Stimulated activated CD4-positive, alpha-beta T cell treated with anti-CD3 and anti-CD28 coated beads, Interleukin-2, amount 100 ng/mL, for 48 hours (primary cell): ENCODE measurements at regions not wholly inside any gene's neighbourhood (a gene's known extent, or its start where the extent isn't known, plus 50 kb on each side); places are given as distances from the start of the nearest gene placed in this dataset.
"Not testable (repeated sequence)": the region's sequence is repeated elsewhere in the genome, so short reads cannot be mapped to it uniquely, and the experiment has no call there.

Experiments used
- DNase-seq, 2 donors: peaks; one replicate each; pipeline ENCODE4 v3.0.0-alpha.2; 2020

GRCh38 chr7:108627476-108628051 is 57.9 kb downstream of the DNAJB9 start:
- DNase-seq, result no peak

GRCh38 chr7:108628678-108629077 is 59.0 kb downstream of the DNAJB9 start:
- DNase-seq, result no peak

GRCh38 chr7:108629651-108630400 is 60.2 kb downstream of the DNAJB9 start:
- no peak for DNase-seq

DNA sequence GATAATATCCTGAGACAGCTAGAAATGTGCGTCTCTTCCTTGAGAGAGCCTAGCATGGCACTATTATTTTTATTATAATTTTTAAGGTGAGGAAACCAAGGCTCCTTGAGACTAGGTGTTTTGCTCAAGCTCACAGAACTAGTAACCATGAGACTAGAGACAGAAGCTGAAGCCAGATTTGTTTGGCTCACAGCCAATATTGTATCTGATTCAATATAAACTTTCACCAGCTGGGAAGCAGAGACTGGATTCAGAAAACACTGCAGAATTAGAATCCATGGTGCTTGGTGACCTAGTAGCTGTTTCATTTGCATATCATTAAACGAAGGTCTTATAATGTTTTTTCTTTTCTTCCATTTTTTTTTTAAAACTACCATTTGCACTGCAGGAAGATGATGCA is 64.4 kb downstream of the DNAJB9 start:
- DNase-seq, result no peak

DNA sequence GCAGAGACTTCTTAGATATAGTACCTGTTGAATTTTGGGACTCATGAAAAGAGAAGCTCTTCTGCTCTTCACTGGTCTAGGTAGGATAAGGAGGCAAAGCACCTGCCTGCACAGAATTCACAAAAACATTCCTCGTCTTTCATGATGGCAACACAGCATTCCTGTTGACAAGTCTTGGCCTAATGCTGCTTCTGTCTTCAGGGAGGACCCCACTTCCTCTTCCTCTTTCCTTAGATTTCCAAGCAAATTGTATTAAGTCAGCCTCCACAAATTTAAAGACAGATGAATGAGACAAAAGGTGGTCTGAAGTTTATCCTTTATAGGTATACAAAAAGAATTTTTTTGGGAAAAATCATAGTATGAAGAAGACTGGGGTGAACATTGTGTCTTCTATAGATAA is 64.9 kb downstream of the DNAJB9 start:
- no peak for DNase-seq

GRCh38 chr7:108637049-108637621 is 67.5 kb downstream of the DNAJB9 start:
- DNase-seq, result no peak

GRCh38 chr7:108642126-108642525 is 72.5 kb downstream of the DNAJB9 start:
- DNase-seq, result no peak

- DNase-seq, result no peak
Measured at GRCh38 chr7:108643136-108643535, 73.5 kb downstream of the DNAJB9 start.

DNA sequence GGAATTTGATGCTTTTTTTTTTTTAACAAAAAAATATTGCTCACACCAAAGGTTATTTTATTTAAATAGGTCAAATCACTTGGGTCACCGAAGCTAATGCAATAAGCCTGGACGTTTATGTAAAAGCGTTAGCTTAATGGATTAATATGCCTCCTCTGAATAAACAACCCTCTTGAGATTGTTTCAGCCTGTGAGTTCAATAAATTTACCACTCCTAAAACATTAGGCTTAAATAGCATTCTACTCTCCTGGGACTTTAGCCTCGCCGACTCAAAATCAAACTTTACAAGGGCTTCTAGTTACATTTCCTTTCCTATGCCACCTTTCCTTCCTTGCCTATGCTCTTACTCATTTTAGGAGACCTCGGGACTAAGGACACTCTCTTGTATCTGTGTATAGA is 79.3 kb downstream of the DNAJB9 start:
- DNase-seq, result no peak

DNA sequence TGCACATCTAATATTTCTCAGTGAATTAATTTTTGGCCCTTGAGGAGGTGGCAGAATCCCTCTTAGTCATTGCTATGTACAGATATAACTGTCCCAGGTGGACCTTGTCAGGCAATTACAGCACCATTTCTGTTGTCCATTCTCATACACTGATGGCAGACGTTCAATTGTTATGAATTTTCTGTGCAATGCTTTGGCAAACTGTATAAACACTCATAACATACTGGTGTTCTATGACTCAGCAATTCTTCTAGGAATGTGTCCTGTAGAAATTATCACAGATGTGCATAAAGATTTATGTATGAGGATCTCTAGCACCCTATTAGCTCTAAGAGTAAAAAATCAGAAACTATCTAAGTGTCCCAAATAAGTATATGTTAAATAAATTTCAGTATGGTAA is 80.8 kb downstream of the DNAJB9 start:
- DNase-seq, result no peak

- no peak for DNase-seq
Measured at GRCh38 chr7:108652886-108653285, 83.2 kb downstream of the DNAJB9 start.

DNA sequence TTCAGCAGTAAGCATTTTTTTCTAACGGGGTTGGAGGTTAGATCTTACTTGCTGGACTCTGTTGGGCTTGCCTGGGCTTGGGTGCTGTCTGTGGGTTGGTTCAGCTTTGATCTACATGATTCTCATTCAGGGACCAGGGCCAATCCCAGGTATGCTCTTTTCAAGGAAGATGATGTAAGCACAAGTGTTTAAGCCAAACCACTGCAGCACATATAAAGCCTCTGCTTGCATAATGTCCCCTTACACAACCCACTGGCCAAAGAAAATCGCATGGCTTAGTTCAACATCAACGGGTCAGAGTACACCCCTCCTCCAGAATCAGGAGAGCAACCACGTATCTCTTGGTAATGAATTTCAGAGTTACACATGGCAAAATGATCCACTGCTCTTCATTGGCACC is 83.9 kb downstream of the DNAJB9 start:
- DNase-seq, result no peak

DNA sequence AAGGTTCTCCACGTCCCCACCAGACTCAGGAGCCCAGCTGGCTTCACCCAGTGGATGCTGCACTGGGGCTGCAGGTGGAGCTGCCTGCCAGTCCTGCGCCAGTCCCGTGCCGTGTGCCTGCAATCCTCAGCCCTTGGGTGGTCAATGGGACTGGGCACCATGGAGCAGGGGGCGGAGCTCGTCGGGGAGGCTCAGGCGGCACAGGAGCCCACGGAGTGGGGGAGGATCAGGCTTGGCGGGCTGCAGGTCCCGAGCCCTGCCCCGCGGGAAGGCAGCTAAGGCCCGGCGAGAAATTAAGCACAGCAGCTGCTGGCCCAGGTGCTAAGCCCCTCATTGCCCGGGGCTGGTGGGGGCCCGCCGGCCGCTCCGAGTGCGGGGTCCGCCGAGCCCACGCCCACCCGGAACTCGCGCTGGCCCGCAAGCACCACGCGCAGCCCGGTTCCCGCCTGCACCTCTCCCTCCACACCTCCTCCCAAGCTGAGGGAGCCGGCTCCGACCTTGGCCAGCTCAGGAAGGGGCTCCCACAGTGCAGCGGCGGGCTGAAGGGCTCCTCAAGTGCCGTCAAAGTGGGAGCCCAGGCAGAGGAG is 87.6 kb downstream of the DNAJB9 start:
- DNase-seq, result not testable (repeated sequence)

DNA sequence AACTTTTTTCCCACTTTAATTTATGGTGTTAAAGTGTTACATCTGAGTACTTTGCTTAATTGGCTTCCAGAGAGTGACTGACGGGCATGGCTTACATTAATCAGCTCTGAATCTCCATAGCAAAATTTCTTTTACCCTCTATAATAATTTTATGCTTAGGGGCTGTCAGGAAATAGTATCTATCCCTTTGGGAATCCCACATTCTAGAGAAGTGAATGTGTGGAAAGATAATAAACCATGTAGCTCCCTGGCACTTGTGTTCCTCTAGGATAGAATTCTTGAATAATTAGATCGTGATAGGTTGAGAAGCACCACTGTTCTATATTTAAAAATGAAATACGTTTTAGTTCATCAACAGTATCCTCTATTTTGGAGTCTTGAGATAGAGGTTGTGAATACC is 89.6 kb downstream of the DNAJB9 start:
- DNase-seq, result no peak

DNA sequence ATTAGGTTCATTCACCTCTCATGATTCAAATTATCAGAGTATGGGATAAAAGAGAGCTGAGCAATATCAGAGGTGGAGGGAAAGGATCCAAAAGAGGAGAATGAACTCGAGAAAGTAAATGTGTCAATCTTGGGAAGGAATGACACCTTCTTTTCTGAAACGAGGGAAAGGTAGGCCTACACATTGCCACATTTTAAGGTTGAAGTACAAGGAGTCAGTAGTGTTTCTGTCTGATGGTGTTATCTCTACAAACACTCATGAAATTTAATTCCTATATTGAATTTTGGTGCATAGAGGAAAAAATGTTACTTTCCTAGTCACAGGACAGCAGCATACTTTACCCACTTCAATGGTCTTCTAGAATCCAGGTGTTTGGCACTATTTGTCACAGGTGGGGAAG is 90.2 kb downstream of the DNAJB9 start:
- DNase-seq, result no peak

GRCh38 chr7:108660465-108660864 is 90.8 kb downstream of the DNAJB9 start:
- DNase-seq, result no peak

DNA sequence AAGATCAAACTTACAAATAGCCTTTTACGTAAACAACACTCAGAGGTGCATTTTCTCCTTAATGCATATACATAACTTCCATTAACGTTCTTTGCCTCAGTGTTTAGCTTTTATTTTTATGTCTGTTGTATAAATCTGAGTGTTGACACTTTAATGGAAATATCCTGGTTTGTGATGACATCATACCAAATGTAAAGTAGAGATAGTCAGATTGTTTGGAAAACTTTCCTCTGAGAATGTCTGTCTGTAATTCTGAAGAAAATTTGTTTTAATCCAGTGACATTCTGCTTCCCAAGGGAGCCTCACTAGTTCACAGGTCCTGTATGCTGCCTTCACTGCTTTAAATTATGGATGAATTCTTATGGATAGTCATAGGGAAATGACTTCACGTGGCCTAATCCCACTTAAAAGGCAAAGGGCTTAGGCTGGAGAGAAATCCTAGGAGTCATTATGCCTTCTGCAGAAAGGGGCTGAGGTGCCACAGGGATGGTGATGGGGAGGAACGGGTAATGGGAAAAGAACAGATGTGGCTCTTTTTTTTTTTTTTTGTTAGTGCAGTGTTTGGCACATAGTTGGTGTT is 93.2 kb downstream of the DNAJB9 start:
- no peak for DNase-seq

DNA sequence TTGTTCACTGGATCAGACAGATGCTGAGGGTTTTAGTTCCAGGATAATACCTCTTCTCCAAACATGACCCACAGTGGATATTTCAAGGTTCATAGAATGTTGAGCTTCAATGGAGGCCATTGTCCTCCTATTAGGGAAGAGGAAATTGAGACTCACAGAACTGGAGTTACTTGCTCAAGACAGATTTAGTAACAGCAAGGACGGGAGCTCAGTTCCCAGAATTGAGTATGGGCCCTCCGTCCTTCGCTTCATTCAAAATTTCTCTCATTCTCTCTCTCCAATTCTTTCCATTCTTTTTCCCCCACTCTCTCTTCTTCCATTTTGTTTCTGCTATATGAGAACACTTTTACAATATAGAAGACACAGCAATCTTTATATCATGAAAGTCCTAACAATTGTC is 94.0 kb downstream of the DNAJB9 start:
- no peak for DNase-seq

- DNase-seq, result no peak
Measured at GRCh38 chr7:108667216-108667615, 97.5 kb downstream of the DNAJB9 start.

- no peak for DNase-seq
Measured at GRCh38 chr7:108669958-108670357, 100.3 kb downstream of the DNAJB9 start.

DNA sequence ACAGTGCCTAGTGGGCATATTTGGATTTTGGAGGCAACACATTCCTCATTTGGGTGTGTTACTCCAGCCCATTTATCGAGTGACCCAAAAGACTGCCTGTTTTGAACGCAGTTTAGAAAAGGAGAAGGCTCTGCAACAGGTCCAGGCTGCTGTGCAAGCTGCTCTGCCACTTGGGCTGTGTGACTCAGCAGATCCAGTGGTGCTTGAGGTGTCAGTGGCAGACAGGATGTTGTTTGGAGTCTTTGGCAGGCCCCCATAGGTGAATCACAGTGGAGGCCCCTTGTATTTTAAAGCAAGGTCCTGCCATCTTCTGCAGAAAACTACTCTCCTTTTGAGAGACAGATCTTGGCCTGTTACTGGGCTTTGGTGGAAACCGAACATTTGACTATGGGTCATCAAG is 104.0 kb downstream of the DNAJB9 start:
- DNase-seq, result not testable (repeated sequence)

DNA sequence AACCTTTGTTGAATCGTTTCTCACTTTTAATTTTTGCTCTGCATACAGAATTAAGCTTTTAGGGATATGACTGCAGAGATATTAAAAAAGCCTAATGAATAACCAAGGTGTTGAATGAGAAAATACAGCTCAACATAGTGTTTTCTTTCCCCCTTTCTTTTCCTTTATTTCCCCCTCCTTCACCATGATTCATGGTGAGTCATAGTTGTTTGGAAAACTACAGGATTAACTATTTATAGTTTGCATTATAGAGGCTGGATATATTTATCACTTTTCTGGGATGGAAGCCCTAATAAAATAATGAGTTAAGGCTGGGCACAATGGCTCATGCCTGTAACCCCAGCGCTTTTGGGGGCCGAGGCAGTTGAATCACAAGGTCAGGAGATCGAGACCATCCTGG is 115.0 kb downstream of the DNAJB9 start:
- DNase-seq, result no peak

GRCh38 chr7:108686494-108686893 is 116.8 kb downstream of the DNAJB9 start:
- DNase-seq, result no peak

- DNase-seq, result no peak
Measured at GRCh38 chr7:108697254-108697653, 127.6 kb downstream of the DNAJB9 start.
